ENCODE measurements at regions not wholly inside any gene's neighbourhood (a gene's known extent, or its start where the extent isn't known, plus 50 kb on each side); places are given as distances from the start of the nearest gene placed in this dataset.

DNA sequence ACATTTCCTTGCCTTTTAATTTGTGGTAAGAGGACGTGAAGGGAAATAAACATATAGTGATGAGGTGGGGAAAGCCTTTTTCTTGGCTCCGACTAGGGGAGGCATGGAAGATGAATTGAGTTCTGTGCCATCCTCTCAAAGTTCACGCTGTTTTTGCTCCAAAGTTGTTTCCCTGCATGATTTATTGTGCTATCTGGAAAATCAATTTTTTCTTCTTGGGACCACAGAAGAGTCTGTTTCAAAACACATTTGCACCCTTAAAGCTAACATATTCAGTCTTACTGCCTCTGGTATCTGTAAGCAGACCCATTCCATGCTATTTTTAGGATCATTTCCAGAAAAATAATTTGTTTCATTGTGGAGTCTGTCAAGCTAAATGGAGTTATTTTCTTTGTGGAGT, 57.6 kb upstream of the KCNG1 start:
- no peak for DNase-seq (ENCODE audit: low read depth)
- no peak overlapping the region for H3K4me3 ChIP-seq (ENCODE audit: low read depth, low read length)
- TF ChIP-seq, protein P1, sequence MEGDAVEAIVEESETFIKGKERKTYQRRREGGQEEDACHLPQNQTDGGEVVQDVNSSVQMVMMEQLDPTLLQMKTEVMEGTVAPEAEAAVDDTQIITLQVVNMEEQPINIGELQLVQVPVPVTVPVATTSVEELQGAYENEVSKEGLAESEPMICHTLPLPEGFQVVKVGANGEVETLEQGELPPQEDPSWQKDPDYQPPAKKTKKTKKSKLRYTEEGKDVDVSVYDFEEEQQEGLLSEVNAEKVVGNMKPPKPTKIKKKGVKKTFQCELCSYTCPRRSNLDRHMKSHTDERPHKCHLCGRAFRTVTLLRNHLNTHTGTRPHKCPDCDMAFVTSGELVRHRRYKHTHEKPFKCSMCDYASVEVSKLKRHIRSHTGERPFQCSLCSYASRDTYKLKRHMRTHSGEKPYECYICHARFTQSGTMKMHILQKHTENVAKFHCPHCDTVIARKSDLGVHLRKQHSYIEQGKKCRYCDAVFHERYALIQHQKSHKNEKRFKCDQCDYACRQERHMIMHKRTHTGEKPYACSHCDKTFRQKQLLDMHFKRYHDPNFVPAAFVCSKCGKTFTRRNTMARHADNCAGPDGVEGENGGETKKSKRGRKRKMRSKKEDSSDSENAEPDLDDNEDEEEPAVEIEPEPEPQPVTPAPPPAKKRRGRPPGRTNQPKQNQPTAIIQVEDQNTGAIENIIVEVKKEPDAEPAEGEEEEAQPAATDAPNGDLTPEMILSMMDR (IDR thresholded peaks at IDR 0.05; ENCODE audit: insufficient read depth, low read depth, low read length, missing control alignments), result no peak

DNA sequence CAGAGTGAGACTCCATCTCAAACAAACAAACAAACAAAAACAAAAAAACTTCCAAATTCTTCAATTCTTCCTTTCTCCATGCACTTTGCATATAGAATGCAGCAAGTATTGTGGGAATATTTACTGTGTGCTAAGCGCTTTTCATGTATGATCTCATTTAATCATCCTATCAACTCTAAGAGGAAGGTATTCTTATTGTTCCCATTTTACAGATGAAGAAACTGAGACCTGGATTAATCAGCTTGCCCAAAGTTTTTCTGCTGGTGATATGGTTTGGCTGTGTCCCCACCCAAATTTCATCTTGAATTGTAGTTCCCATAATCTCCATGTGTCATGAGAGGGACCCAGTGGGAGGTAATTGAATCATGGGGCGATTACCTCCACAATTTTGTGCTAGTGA, 56.6 kb upstream of the KCNG1 start:
- DNase-seq (ENCODE audit: low read depth), result no peak
- TF ChIP-seq, protein P1 (IDR thresholded peaks at IDR 0.05; ENCODE audit: insufficient read depth, low read depth, low read length, missing control alignments), result no peak
- H3K4me3 ChIP-seq (ENCODE audit: low read depth, low read length), result no peak overlapping the region

DNA sequence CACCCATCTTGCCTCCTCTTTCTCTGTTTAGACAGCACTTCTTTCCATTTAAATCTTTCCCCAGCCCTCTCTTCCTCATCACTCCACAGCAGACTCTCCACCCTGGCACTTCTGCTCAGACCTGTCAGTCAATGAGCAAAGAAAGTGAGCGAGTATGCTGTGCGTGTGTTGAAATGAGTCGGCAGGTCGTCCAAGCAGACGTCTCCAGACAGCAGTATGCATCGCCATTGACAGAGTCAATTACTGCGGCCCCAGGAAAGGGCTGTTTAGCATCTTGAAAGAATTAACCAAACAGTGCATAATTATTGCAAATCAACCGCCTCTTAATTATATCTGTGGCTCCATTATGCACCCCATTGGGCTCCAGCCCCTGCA, 54.8 kb upstream of the KCNG1 start:
- DNase-seq (ENCODE audit: low read depth), result no peak
- no peak overlapping the region for H3K4me3 ChIP-seq (ENCODE audit: low read depth, low read length)
- TF ChIP-seq, protein P1 (IDR thresholded peaks at IDR 0.05; ENCODE audit: insufficient read depth, low read depth, low read length, missing control alignments), result no peak

DNA sequence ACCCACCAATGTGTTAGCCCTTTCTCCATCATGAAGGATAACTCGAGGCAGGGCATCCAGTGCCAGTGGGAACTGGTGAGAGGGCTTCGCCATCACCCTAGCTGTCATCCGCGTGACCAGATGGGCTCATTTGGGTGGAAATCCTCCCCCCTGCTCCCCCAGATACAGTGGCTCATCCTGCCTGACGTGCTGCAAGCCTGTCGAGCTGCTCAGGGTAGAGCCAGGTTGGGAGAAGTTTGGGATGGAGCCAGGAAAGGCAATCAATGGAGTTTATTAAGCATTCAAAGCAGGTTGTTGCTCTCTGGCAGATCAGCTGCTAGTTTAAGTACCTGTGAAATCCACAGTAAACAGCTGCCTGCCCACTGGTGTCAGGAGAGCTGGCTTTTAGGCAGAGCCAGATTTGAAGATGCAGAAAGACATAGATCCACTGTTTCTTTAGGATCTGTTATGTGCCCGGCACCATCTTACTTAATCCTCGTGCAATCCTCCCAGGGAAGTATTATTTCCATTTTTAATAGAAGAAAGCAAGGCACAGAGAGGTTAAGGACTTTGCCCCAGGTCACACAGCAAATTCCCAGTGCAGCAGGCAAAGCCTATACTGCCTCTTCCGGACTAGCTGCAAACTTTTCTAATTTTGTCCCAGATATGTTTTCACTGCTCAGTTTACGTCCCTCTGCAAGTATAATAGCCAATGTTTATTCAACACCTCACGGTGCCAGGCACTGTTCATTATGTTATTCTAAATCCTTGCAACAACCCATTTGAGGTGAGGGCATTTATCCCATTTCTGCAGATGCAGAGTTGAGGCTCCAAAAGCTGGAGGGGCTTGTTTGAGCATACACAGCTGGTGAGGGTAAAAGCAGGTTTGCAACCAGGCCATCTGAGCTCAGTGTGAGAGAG, 54.1 kb upstream of the KCNG1 start:
- TF ChIP-seq, protein P1 (IDR thresholded peaks at IDR 0.05; ENCODE audit: insufficient read depth, low read depth, low read length, missing control alignments), result no peak
- H3K4me3 ChIP-seq (ENCODE audit: low read depth, low read length), result no peak overlapping the region
- no peak for DNase-seq (ENCODE audit: low read depth)

DNA sequence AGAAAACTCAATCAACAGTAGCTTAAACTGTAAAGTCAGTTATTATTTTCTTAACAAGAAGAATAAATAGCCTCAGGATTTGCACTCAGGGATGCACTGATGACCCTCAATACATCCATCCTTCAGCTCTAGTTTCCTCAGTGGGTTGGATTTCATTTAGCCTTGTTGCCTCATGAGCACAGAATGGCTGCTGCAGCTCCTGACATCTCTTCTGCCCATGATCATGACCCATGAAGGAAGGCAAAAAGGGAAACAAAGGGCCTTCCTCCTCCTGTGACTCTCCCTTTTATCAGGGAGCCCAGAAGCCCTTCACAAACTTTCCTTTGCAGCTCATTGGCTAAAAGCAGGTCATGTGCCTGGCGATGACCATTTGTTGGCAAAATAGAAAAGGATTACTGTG, 51.2 kb upstream of the KCNG1 start:
- H3K4me3 ChIP-seq (ENCODE audit: low read depth, low read length), result no peak overlapping the region
- no peak for DNase-seq (ENCODE audit: low read depth)
- TF ChIP-seq, protein P1 (IDR thresholded peaks at IDR 0.05; ENCODE audit: insufficient read depth, low read depth, low read length, missing control alignments), result no peak

Measured in GM12865 (cell line).